A549 (cell line): ENCODE measurements at regions not wholly inside any gene's neighbourhood (a gene's known extent, or its start where the extent isn't known, plus 50 kb on each side); places are given as distances from the start of the nearest gene placed in this dataset.

Experiments used
- JUN ChIP-seq, 2 experiments: fragments of >200 bp; sonication (Bioruptor Twin); formaldehyde crosslinking; IDR thresholded peaks; 2 replicates in 1 of 2; 3 replicates in 1 of 2; pipeline ENCODE4 v1.6.1; 2016 to 2017
- MAX ChIP-seq: IDR thresholded peaks from 2 replicates; pipeline ENCODE4 v1.6.1; 2012
- MYC ChIP-seq: IDR thresholded peaks from 2 replicates; pipeline ENCODE4 v1.6.1; 2012; ENCODE audit warnings: mild to moderate bottlenecking, inconsistent platforms, low read length, improper control_type of control experiment, borderline replicate concordance
- POLR2A ChIP-seq: IDR thresholded peaks from 2 replicates; pipeline ENCODE4 v1.6.1; 2012; ENCODE audit warnings: mild to moderate bottlenecking, low read length
- RAD21 ChIP-seq, 2 experiments: fragments of >200 bp in 1 of 2; sonication (Bioruptor Twin) in 1 of 2; formaldehyde crosslinking in 1 of 2; IDR thresholded peaks in 1 of 2; conservative IDR thresholded peaks in 1 of 2; 2 replicates in 1 of 2; 3 replicates in 1 of 2; pipeline ENCODE4 v1.6.1; 2012 to 2018; ENCODE audit warnings: inconsistent platforms in 1 of 2
- RFX5 ChIP-seq: fragments of 450-650 bp; IDR thresholded peaks from 2 replicates; pipeline ENCODE4 v1.7.1; 2014; ENCODE audit warnings: antibody characterized with exemption, mild to moderate bottlenecking, moderate library complexity
- SMC3 ChIP-seq: fragments of >200 bp; sonication (Bioruptor Twin); formaldehyde crosslinking; IDR thresholded peaks from 3 replicates; pipeline ENCODE4 v1.6.1; 2018; ENCODE audit warnings: inconsistent platforms
- TF ChIP-seq, protein P1 (sequence below): fragments of >200 bp; sonication (Bioruptor Twin); formaldehyde crosslinking; IDR thresholded peaks from 3 replicates; pipeline ENCODE4 v1.5.1; 2016
- TF ChIP-seq, protein P2 (sequence below): IDR thresholded peaks from 2 replicates; pipeline ENCODE4 v1.6.1; 2012; ENCODE audit warnings: low read depth, borderline replicate concordance

- TF ChIP-seq, protein P1, sequence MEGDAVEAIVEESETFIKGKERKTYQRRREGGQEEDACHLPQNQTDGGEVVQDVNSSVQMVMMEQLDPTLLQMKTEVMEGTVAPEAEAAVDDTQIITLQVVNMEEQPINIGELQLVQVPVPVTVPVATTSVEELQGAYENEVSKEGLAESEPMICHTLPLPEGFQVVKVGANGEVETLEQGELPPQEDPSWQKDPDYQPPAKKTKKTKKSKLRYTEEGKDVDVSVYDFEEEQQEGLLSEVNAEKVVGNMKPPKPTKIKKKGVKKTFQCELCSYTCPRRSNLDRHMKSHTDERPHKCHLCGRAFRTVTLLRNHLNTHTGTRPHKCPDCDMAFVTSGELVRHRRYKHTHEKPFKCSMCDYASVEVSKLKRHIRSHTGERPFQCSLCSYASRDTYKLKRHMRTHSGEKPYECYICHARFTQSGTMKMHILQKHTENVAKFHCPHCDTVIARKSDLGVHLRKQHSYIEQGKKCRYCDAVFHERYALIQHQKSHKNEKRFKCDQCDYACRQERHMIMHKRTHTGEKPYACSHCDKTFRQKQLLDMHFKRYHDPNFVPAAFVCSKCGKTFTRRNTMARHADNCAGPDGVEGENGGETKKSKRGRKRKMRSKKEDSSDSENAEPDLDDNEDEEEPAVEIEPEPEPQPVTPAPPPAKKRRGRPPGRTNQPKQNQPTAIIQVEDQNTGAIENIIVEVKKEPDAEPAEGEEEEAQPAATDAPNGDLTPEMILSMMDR, result no peak
- TF ChIP-seq, protein P2, sequence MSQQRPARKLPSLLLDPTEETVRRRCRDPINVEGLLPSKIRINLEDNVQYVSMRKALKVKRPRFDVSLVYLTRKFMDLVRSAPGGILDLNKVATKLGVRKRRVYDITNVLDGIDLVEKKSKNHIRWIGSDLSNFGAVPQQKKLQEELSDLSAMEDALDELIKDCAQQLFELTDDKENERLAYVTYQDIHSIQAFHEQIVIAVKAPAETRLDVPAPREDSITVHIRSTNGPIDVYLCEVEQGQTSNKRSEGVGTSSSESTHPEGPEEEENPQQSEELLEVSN, result no peak
- TF ChIP-seq RFX5 (no peak), POLR2A (no peak), RAD21 (conservative IDR thresholded peaks at IDR 0.05 in 1 of 2, IDR thresholded peaks at IDR 0.05 in 1 of 2) (no peak), MAX (no peak), MYC (no peak), SMC3 (no peak), JUN (IDR thresholded peaks at IDR 0.05) (no peak)
These were observed 577.9 kb downstream of the TFAP2B start for GRCh38 chr6:51396583-51396982.
